Kidney (tissue), 10 donors: ENCODE measurements at regions not wholly inside any gene's neighbourhood (a gene's known extent, or its start where the extent isn't known, plus 50 kb on each side); places are given as distances from the start of the nearest gene placed in this dataset.
"Not testable (repeated sequence)": the region's sequence is repeated elsewhere in the genome, so short reads cannot be mapped to it uniquely, and the experiment has no call there.

Experiments
- DNase-seq, 5 donors: peaks; one replicate each; pipeline ENCODE4 v3.0.0-alpha.2; 2013 to 2020
- FAIRE-seq: peaks from 2 replicates; lab custom pipeline; 2012; peaks lifted over from hg19 to GRCh38; lab: Jason Lieb, UNC
- H3K27ac ChIP-seq, 2 donors: one replicate each; pipeline ENCODE4 v1.7.0; 2013; ENCODE audit warnings: low read depth in 2 of 2, low read length in 2 of 2, inconsistent platforms in 1 of 2
- H3K27me3 ChIP-seq: one replicate; pipeline ENCODE4 v1.7.1; 2013; ENCODE audit warnings: low read length, inconsistent platforms; ENCODE audit not compliant: control insufficient read depth, insufficient read depth
- H3K36me3 ChIP-seq, 3 donors: one replicate each; pipeline versions ENCODE4 v1.7.0 to v1.7.1; 2013; ENCODE audit warnings: low read length in 3 of 3, control low read depth in 1 of 3, inconsistent platforms in 1 of 3; ENCODE audit not compliant: insufficient read depth in 3 of 3, control insufficient read depth in 2 of 3
- H3K4me1 ChIP-seq, 3 donors: one replicate each; pipeline versions ENCODE4 v1.7.0 to v1.7.1; 2013; ENCODE audit warnings: low read length in 3 of 3, inconsistent platforms in 1 of 3, low read depth in 1 of 3; ENCODE audit not compliant: control insufficient read depth in 2 of 3, insufficient read depth in 2 of 3
- H3K4me3 ChIP-seq, 3 donors: one replicate each; pipeline versions ENCODE4 v1.7.0 to v1.8.1; 2013; ENCODE audit warnings: low read length in 3 of 3, control low read depth in 1 of 3, inconsistent platforms in 1 of 3
- H3K9ac ChIP-seq, 3 donors: one replicate each; pipeline versions ENCODE4 v1.7.0 to v1.7.1; 2013; ENCODE audit warnings: low read length in 3 of 3, control low read depth in 1 of 3, inconsistent platforms in 1 of 3
- H3K9me3 ChIP-seq, 3 donors: one replicate each; pipeline versions ENCODE4 v1.7.0 to v1.7.1; 2013; ENCODE audit warnings: low read length in 3 of 3, control low read depth in 1 of 3, inconsistent platforms in 1 of 3; ENCODE audit not compliant: control insufficient read depth in 2 of 3, insufficient read depth in 1 of 3
- intact Hi-C: fragments of 100-400 bp; cut with DNase I; formaldehyde crosslinking; loops from one replicate; pipeline ENCODE4 v1.11.1; 2022
- donor health status: control.
- donor health status: control.
- donor health status: DM: yes; HTN: yes; CAD: no.
- donor health status: Normal renal cell carcinoma (clear cell type).

- H3K27me3 ChIP-seq, H3K4me1 ChIP-seq, H3K9ac ChIP-seq, H3K4me3 ChIP-seq, H3K27ac ChIP-seq, intact Hi-C loops, DNase-seq, FAIRE-seq, H3K36me3 ChIP-seq, H3K9me3 ChIP-seq: not testable (repeated sequence)
Measured at GRCh38 chr13:18322821-18323220, 858.8 kb downstream of the TUBA3C start.

- H3K27me3 ChIP-seq, DNase-seq, FAIRE-seq, H3K4me3 ChIP-seq, H3K4me1 ChIP-seq, intact Hi-C loops, H3K27ac ChIP-seq, H3K9ac ChIP-seq, H3K9me3 ChIP-seq, H3K36me3 ChIP-seq: not testable (repeated sequence)
Measured at GRCh38 chr13:18319653-18320052, 862.0 kb downstream of the TUBA3C start.

DNA sequence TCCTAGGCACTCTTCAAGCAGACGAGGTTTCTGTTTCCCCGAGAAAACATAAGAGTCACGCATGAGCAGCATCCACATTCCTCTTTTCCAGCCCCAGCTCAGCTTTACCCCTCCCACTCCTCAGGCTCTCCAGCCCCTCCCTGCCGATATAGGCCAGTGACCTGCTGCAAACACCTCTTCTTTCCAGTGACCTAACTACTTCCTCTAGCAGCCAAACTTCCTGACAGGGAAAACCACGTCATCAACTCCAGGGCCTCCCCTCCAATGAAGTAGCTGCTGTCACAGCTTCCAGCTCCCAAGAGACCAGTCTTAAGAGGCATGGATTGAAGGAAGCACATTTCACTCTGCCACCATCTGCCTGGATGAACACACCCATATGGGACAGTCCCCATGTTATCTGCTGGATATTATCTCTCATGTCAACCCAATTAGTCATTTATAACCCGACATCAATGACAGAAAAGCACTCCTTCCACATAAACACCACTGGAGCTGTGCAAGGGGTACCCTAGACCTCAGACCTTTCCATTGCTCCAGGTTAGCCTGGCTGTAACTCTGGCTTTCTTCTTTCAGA, 878.3 kb downstream of the TUBA3C start:
- H3K9me3 ChIP-seq, H3K4me3 ChIP-seq, H3K27ac ChIP-seq, H3K9ac ChIP-seq, H3K27me3 ChIP-seq, H3K36me3 ChIP-seq, H3K4me1 ChIP-seq, FAIRE-seq, DNase-seq, intact Hi-C loops: not testable (repeated sequence)

DNA sequence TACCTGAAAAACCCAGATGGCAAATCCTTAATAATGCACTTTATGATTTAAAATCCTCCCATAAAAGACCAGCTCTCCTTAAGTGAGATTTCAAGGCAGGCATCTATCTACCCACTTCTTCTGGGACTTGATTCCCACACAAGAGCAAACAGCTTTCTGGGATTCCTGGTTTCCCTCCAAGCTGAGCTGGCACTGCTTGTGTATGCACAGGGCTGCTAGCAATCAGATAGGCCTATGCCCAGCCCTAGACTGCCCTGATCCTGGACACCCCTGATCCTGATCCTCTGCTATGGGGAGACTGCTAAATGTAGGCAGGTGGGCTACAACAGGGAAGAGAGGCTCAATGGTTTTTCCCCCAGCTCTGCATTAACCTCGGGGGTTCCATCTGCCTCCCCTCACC, 880.7 kb downstream of the TUBA3C start:
- not testable (repeated sequence) for DNase-seq

DNA sequence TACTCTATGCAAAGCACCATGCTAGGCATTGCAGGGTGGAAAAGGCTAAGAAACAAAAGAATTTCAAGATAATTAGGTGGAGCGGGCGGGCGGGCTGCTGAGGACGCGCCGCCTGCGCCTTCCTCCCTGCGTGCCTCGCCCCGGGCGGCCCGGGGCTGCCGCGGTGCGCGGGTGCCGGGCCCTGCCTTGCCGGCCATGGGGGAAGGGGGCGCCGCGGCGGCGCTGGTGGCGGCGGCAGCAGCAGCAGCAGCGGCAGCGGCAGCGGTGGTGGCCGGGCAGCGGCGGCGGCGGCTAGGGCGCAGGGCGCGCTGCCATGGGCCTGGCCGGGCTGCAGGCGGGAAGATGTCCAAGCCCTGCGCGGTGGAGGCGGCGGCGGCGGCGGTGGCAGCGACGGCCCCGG, 884.3 kb downstream of the TUBA3C start:
- FAIRE-seq, H3K27ac ChIP-seq, H3K36me3 ChIP-seq, H3K9ac ChIP-seq, intact Hi-C loops, H3K27me3 ChIP-seq, H3K9me3 ChIP-seq, H3K4me1 ChIP-seq, H3K4me3 ChIP-seq, DNase-seq: not testable (repeated sequence)

More for the DNA sequence above, 880.7 kb downstream of the TUBA3C start:
- H3K27me3 ChIP-seq, FAIRE-seq, H3K9ac ChIP-seq, H3K9me3 ChIP-seq, H3K36me3 ChIP-seq, H3K4me3 ChIP-seq, H3K4me1 ChIP-seq, intact Hi-C loops, H3K27ac ChIP-seq: not testable (repeated sequence)

DNA sequence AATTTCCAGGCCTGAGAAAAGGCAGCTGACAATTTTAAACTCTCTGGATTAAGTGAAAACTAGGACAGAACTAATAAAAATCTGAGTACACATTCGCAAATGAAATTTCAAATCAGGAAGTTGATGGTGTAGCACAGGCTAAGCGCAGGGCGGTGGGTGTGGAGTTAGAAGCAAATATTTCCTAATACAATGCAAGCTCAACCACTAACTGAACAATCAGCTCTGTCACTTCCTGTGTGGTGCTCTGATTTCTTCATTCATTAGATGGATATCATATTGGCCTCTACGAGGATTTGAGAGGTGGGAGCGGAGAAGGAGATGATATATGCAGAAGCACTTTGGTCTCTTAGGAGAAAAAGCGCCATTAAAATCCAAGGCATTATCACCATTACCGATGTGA, 885.0 kb downstream of the TUBA3C start:
- H3K27ac ChIP-seq, H3K9ac ChIP-seq, H3K9me3 ChIP-seq, H3K27me3 ChIP-seq, H3K4me1 ChIP-seq, H3K4me3 ChIP-seq, FAIRE-seq, intact Hi-C loops, H3K36me3 ChIP-seq, DNase-seq: not testable (repeated sequence)

GRCh38 chr13:18294311-18294710, 887.3 kb downstream of the TUBA3C start:
- DNase-seq, H3K9ac ChIP-seq, H3K27ac ChIP-seq, H3K4me1 ChIP-seq, intact Hi-C loops, H3K4me3 ChIP-seq, H3K27me3 ChIP-seq, FAIRE-seq, H3K36me3 ChIP-seq, H3K9me3 ChIP-seq: not testable (repeated sequence)

DNA sequence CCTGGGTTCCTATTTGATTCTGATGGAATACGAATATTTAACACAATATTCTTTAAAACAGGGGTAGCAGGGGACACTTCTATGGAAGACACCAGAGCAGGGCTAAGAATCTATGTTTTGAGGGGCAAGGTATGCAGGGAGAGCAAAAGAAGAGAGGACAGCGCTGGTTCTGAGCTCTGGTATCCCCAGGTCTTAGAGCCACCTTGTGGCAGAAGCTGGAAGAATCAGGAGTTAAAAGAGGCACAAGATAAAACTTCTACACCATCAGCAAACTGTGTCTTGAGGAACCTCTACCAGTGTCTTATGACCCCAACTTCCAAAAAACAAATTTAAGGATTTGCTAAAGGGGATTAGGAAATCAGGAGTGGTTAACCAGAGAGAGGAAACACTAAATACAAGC, 894.8 kb downstream of the TUBA3C start:
- not testable (repeated sequence) for H3K27me3 ChIP-seq, H3K27ac ChIP-seq

More for the DNA sequence above, 894.8 kb downstream of the TUBA3C start:
- DNase-seq, intact Hi-C loops, H3K36me3 ChIP-seq, H3K9me3 ChIP-seq, H3K4me1 ChIP-seq, H3K9ac ChIP-seq, H3K4me3 ChIP-seq, FAIRE-seq: not testable (repeated sequence)
